H9 (cell line): ENCODE measurements at regions not wholly inside any gene's neighbourhood (a gene's known extent, or its start where the extent isn't known, plus 50 kb on each side); places are given as distances from the start of the nearest gene placed in this dataset.

Experiments used
- DNase-seq: peaks from one replicate; pipeline ENCODE4 v3.0.0-alpha.2; 2017
- H2AFZ ChIP-seq: one replicate; pipeline ENCODE4 v1.6.1; 2013; ENCODE audit warnings: mild to moderate bottlenecking, low read length, control low read depth, moderate library complexity
- H2AK5ac ChIP-seq: 2 replicates; pipeline ENCODE4 v1.6.1; 2013; ENCODE audit warnings: low read length, control low read depth, mixed read lengths; ENCODE audit not compliant: insufficient read length
- H2BK120ac ChIP-seq: one replicate; pipeline ENCODE4 v1.6.1; 2013; ENCODE audit warnings: low read depth, mild to moderate bottlenecking, low read length, control low read depth, inconsistent platforms; ENCODE audit not compliant: poor library complexity, severe bottlenecking
- H2BK12ac ChIP-seq: 2 replicates; pipeline ENCODE4 v1.6.1; 2013; ENCODE audit warnings: low read length, control low read depth, mixed read lengths, low read depth; ENCODE audit not compliant: insufficient read length
- H2BK15ac ChIP-seq: 2 replicates; pipeline ENCODE4 v1.6.1; 2013; ENCODE audit warnings: low read depth, low read length, control low read depth
- H2BK20ac ChIP-seq: one replicate; pipeline ENCODE4 v1.6.1; 2013; ENCODE audit warnings: low read depth, mild to moderate bottlenecking, low read length, control low read depth, inconsistent platforms; ENCODE audit not compliant: poor library complexity, severe bottlenecking
- H2BK5ac ChIP-seq: 2 replicates; pipeline ENCODE4 v1.6.1; 2013; ENCODE audit warnings: low read length, control low read depth, mixed read lengths; ENCODE audit not compliant: insufficient read length
- H3K14ac ChIP-seq: 2 replicates; pipeline ENCODE4 v1.6.1; 2013; ENCODE audit warnings: low read length, control low read depth; ENCODE audit not compliant: insufficient read depth
- H3K18ac ChIP-seq: 2 replicates; pipeline ENCODE4 v1.6.1; 2013; ENCODE audit warnings: low read depth, mild to moderate bottlenecking, mixed read lengths, low read length, control low read depth; ENCODE audit not compliant: insufficient read length
- H3K23ac ChIP-seq: 2 replicates; pipeline ENCODE4 v1.6.1; 2013; ENCODE audit warnings: low read length, control low read depth, mixed read lengths, low read depth; ENCODE audit not compliant: insufficient read length
- H3K23me2 ChIP-seq: 2 replicates; pipeline ENCODE4 v1.6.1; 2013; ENCODE audit warnings: low read depth, mild to moderate bottlenecking, mixed read lengths, low read length, control low read depth; ENCODE audit not compliant: insufficient read length, poor library complexity, severe bottlenecking
- H3K27ac ChIP-seq: 2 replicates; pipeline ENCODE4 v1.5.1; 2013; ENCODE audit warnings: low read length, control low read depth, mixed read lengths, low read depth; ENCODE audit not compliant: insufficient read length
- H3K27me3 ChIP-seq: 2 replicates; pipeline ENCODE4 v1.6.1; 2013; ENCODE audit warnings: low read length, control low read depth, inconsistent platforms; ENCODE audit not compliant: insufficient read depth
- H3K4ac ChIP-seq: 2 replicates; pipeline ENCODE4 v1.6.1; 2013; ENCODE audit warnings: low read depth, mild to moderate bottlenecking, control low read depth, inconsistent platforms, low read length, moderate library complexity
- H3K4me1 ChIP-seq: 2 replicates; pipeline ENCODE4 v1.6.1; 2013; ENCODE audit warnings: low read length, control low read depth, inconsistent platforms; ENCODE audit not compliant: insufficient read depth
- H3K4me2 ChIP-seq: 2 replicates; pipeline ENCODE4 v1.6.1; 2013; ENCODE audit warnings: low read length, control low read depth, mixed read lengths; ENCODE audit not compliant: insufficient read length, insufficient read depth
- H3K56ac ChIP-seq: 2 replicates; pipeline ENCODE4 v1.6.1; 2013; ENCODE audit warnings: low read depth, mild to moderate bottlenecking, mixed read lengths, low read length, control low read depth; ENCODE audit not compliant: insufficient read length
- H3K79me1 ChIP-seq: 2 replicates; pipeline ENCODE4 v1.6.1; 2013; ENCODE audit warnings: low read depth, mild to moderate bottlenecking, moderate library complexity, low read length, control low read depth, inconsistent platforms; ENCODE audit not compliant: insufficient read depth, poor library complexity, severe bottlenecking
- H3K79me2 ChIP-seq: 2 replicates; pipeline ENCODE4 v1.6.1; 2013; ENCODE audit warnings: low read length, control low read depth, inconsistent platforms; ENCODE audit not compliant: insufficient read depth
- H3K9ac ChIP-seq: 2 replicates; pipeline ENCODE4 v1.6.1; 2013; ENCODE audit warnings: low read length, control low read depth, mixed read lengths; ENCODE audit not compliant: insufficient read length; ENCODE audit errors: extremely low read depth
- H3K9me3 ChIP-seq: one replicate; pipeline ENCODE4 v1.6.1; 2013; ENCODE audit warnings: low read depth, low read length, inconsistent platforms; ENCODE audit not compliant: control insufficient read depth
- H3T11ph ChIP-seq: one replicate; pipeline ENCODE4 v1.6.1; 2013; ENCODE audit warnings: mild to moderate bottlenecking, low read length, control low read depth, inconsistent platforms
- H4K20me1 ChIP-seq: one replicate; pipeline ENCODE4 v1.6.1; 2013; ENCODE audit not compliant: control insufficient read depth, insufficient read length, insufficient read depth
- H4K5ac ChIP-seq: 2 replicates; pipeline ENCODE4 v1.6.1; 2013; ENCODE audit warnings: low read depth, mild to moderate bottlenecking, mixed read lengths, low read length, control low read depth; ENCODE audit not compliant: insufficient read length
- H4K8ac ChIP-seq: replicated peaks from 2 replicates; pipeline ENCODE4 v1.6.1; 2013; ENCODE audit warnings: low read length, control low read depth, mixed read lengths, low read depth; ENCODE audit not compliant: insufficient read length
- H4K91ac ChIP-seq: 2 replicates; pipeline ENCODE4 v1.6.1; 2013; ENCODE audit warnings: low read depth, mild to moderate bottlenecking, moderate library complexity, mixed read lengths, low read length, control low read depth; ENCODE audit not compliant: insufficient read length
- H3K27ac Mint-ChIP-seq, 3 experiments: 2 replicates in 2 of 3; 3 replicates in 1 of 3; pipeline ENCODE4 v1.8.0; 2020 to 2021; ENCODE audit warnings: mixed read lengths in 3 of 3, mild to moderate bottlenecking in 1 of 3, moderate library complexity in 1 of 3
- H3K27me3 Mint-ChIP-seq: 2 replicates; pipeline ENCODE4 v1.8.0; 2021; ENCODE audit warnings: low read depth, mild to moderate bottlenecking, moderate library complexity, mixed read lengths
- H3K36me3 Mint-ChIP-seq, 3 experiments: 2 replicates in 2 of 3; 3 replicates in 1 of 3; pipeline ENCODE4 v1.8.0; 2020 to 2021; ENCODE audit warnings: low read depth in 3 of 3, mixed read lengths in 3 of 3; ENCODE audit not compliant: insufficient read depth in 1 of 3
- H3K4me1 Mint-ChIP-seq, 2 experiments: 2 replicates each; pipeline ENCODE4 v1.8.0; 2020; ENCODE audit warnings: mixed read lengths in 2 of 2
- H3K4me3 Mint-ChIP-seq, 2 experiments: 2 replicates in 1 of 2; 3 replicates in 1 of 2; pipeline ENCODE4 v1.8.0; 2020 to 2021; ENCODE audit warnings: mild to moderate bottlenecking in 2 of 2, mixed read lengths in 2 of 2, moderate library complexity in 1 of 2
- H3K9me3 Mint-ChIP-seq, 2 experiments: 2 replicates in 1 of 2; 3 replicates in 1 of 2; pipeline ENCODE4 v1.8.0; 2020; ENCODE audit warnings: mild to moderate bottlenecking in 2 of 2, mixed read lengths in 2 of 2, moderate library complexity in 1 of 2
- CTCF ChIP-seq: fragments of 200-600 bp; sonication (generic); conservative IDR thresholded peaks from 3 replicates; pipeline ENCODE4 v1.8.0; 2021; ENCODE audit warnings: antibody characterized with exemption, mild to moderate bottlenecking
- WGBS: extraction: QIAGEN DNeasy Blood & Tissue Kit; methylation state at CpG from one replicate; pipeline ENCODE4 v1.1.7; 2013; ENCODE audit warnings: missing lambda C conversion rate, low lambda C conversion rate, mixed read lengths; ENCODE audit not compliant: insufficient read length; ENCODE audit errors: extremely low coverage; 5-methylcytosine and 5-hydroxymethylcytosine counted together

DNA sequence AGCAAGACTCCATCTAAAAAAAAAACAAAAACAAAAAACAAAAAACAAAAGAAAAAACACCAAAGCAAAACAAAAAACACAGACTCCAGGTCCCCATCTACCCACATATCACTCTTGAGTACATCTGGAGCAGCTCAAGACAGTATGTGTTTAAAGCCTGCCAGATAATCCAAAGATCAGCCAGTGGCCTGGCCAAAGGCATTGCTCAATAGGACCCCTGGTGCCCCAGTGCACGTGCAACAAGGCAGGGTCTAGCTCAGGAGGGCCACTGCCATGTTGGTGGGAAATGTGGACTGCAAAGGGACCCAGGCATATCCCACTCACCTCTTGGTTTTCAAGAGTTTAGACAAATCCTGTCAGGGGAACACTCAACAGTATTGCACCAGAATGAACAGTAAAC is 279.5 kb downstream of the RPLP1 start:
- no peak overlapping the region for H2AFZ ChIP-seq
- WGBS: no CpG with 5 or more reads among the region's 1 CpG
- DNase-seq: no peak
- H3K4me2 ChIP-seq: no peak overlapping the region
- no peaks in the 10 kb centered on the region for H3K79me2 ChIP-seq
- no peaks in the 10 kb centered on the region; the same call in none of the 2 replicates for H3K27me3 Mint-ChIP-seq
- H3K27ac ChIP-seq: no peak overlapping the region
- H4K91ac ChIP-seq: no peak overlapping the region
- no peaks in the 10 kb centered on the region for H4K20me1 ChIP-seq
- H3K23ac ChIP-seq: no peak overlapping the region
- H3K14ac ChIP-seq: no peak overlapping the region
- no peak overlapping the region for H3K18ac ChIP-seq
- no peak overlapping the region for H3K27ac Mint-ChIP-seq
- H2BK120ac ChIP-seq: no peak overlapping the region
- no peak overlapping the region for H2BK5ac ChIP-seq
- no peak overlapping the region for H2BK12ac ChIP-seq
- no peak overlapping the region for H3K56ac ChIP-seq
- no peak overlapping the region for H4K5ac ChIP-seq
- peaks cover 0 to 4% (median 0%) of the 10 kb centered on the region in 3 experiments; a peak in 2 of 7 replicates for H3K36me3 Mint-ChIP-seq
- H3K9me3 Mint-ChIP-seq: peaks cover 0 to 2% of the 10 kb centered on the region in 2 experiments; a peak in 3 of 5 replicates
- no peak overlapping the region for H3K4me3 Mint-ChIP-seq
- no peaks in the 10 kb centered on the region for H3K9me3 ChIP-seq
- H3K23me2 ChIP-seq: no peaks in the 10 kb centered on the region
- H3K9ac ChIP-seq: no peak overlapping the region
- H3K4me1 Mint-ChIP-seq: peaks cover 32 to 47% of the 10 kb centered on the region in 2 experiments
- no peak overlapping the region for H3K4ac ChIP-seq
- no peak overlapping the region for H3T11ph ChIP-seq
- no peaks in the 10 kb centered on the region for H3K79me1 ChIP-seq
- H2BK15ac ChIP-seq: no peak overlapping the region
- no peak overlapping the region for H4K8ac ChIP-seq
- H2BK20ac ChIP-seq: no peak overlapping the region
- no peak for TF ChIP-seq CTCF
- H3K4me1 ChIP-seq: peaks cover 3% of the 10 kb centered on the region; the same call in 1 of the 2 replicates
- no peak overlapping the region for H2AK5ac ChIP-seq
- no peaks in the 10 kb centered on the region for H3K27me3 ChIP-seq
